Glomerular visceral epithelial cell (primary cell): ENCODE measurements at regions not wholly inside any gene's neighbourhood (a gene's known extent, or its start where the extent isn't known, plus 50 kb on each side); places are given as distances from the start of the nearest gene placed in this dataset.
"Not testable (repeated sequence)": the region's sequence is repeated elsewhere in the genome, so short reads cannot be mapped to it uniquely, and the experiment has no call there.

ENCODE experiments used
- DNase-seq: peaks from one replicate; pipeline ENCODE4 v3.0.0-alpha.2; 2016; ENCODE audit errors: extremely low spot score

GRCh38 chr9:82789155-82789824 is 273.7 kb downstream of the RASEF start:
- DNase-seq: no peak

DNA sequence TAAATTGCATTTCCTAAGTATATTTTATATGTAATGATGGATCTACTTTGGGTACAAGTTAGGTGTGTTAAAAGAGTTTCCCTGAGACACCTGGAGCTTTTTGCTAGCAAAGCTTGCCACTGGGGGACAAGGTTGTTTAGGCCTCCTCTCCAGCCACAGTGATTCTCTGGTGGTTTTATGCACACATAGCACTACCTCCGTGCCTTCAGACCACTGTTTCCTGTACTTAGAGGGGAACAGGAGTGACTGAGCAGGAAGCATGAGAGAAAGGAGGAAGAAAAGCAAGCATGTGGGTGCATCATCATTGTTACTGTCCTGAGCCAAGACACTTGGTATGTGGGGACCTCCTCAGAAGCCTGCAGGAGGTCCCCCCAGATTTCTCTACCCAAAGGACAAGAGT is 272.1 kb downstream of the RASEF start:
- DNase-seq: no peak

GRCh38 chr9:82791692-82792091 is 271.2 kb downstream of the RASEF start:
- no peak for DNase-seq

- peak; percentile 9 for DNase-seq
Observed at GRCh38 chr9:82797534-82797933, 265.4 kb downstream of the RASEF start.

GRCh38 chr9:82799286-82799685 is 263.7 kb downstream of the RASEF start:
- no peak for DNase-seq

DNA sequence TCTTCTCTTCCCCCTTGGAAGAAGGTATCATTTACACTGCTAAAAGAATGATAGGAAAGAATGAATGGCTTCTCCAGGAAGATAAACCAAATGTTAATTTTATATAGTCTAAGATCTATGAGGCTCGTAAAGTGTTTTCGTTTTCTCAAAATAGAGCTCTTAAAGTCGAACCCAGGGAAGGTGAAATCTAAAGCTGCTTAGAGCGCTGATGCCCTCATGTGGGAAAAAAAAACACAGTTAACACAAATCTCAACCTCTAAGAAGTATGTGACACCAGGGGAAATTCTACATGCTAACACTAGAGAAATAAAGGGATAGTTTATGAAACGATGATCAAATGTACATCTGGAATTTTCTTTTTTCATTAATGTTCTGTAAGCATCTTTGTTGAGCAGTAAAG is 257.9 kb downstream of the RASEF start:
- DNase-seq: no peak

DNA sequence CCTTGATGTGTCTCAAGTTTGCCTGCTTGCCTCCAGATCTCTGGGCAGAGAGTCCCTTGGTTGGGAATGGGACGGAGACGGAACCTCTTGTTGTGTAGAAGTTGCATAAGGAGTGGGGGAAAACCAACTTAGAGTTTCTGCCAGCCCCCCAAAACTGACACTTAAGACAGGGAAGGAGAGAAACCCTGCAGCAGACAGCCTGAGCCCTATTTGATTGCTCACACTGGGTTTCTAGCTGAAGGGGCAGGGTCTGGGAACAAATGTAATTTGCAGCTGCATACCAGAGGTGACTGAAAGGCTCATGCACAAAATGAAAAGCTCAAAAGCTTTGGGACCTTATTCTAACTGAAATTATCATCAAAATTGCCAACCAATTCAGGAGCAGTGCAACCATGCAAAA is 254.5 kb downstream of the RASEF start:
- no peak for DNase-seq

- DNase-seq: peak; percentile 50
Observed at GRCh38 chr9:82810915-82811314, 252.0 kb downstream of the RASEF start.

DNA sequence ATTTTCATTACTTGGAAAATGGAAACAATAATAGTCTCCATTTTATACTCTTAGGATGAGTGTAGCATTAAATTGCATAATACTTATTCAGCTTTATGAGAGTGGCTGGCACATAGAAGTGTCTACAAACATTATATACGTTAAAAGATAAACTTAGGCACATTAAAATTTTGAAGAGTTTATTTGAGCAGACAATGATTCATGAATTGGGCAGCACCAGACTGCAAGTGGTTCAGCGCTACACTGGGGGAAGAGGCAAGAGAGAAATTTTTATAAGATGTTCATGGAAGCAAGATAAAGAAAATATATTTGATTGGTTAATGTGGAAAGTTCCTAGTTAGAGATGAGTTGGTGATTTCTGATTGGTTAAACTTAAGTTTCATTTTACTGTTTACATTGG is 243.7 kb downstream of the RASEF start:
- no peak for DNase-seq

GRCh38 chr9:82820186-82820585 is 242.8 kb downstream of the RASEF start:
- DNase-seq: no peak

GRCh38 chr9:82829818-82830217 is 233.1 kb downstream of the RASEF start:
- no peak for DNase-seq

GRCh38 chr9:82865524-82865923 is 197.4 kb downstream of the RASEF start:
- DNase-seq: no peak

GRCh38 chr9:82880336-82881050 is 182.4 kb downstream of the RASEF start:
- no peak for DNase-seq

GRCh38 chr9:82882138-82882537 is 180.8 kb downstream of the RASEF start:
- peak; percentile 6 for DNase-seq

DNA sequence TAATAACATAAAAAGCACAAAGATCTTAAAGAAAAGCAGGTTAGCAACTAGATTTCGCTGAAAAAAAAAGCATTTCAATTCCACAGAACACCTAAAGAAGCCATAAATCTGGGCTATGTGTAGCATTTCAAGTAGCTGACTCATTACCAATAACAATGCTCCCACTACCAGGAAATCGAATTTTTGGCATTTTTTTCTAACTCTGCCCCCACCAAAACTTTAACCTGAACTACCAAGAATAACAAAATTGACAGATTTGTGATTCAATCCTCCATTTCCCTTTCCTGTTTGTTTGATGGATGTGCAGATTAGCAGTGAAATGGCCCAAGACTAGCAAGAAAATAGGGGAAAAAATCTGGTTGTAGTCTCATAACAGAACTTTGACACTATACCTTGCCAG is 180.2 kb downstream of the RASEF start:
- DNase-seq: peak; percentile 7

DNA sequence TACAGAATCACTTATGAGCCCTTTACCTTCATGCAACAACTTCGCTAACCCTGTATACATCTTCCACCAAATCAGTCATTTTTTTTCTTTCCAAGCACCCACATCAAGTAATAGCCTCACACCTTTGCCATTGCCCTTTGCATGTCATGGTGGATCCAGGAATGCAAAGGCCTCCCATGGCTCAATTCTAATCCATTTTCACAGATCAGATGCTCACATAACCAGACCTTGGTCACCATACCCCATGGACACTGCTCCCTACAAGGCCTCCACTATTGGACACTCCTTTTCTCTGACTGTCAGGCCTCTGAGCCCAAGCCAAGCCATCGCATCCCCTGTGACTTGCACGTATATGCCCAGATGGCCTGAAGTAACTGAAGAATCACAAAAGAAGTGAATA is 179.5 kb downstream of the RASEF start:
- DNase-seq: no peak

DNA sequence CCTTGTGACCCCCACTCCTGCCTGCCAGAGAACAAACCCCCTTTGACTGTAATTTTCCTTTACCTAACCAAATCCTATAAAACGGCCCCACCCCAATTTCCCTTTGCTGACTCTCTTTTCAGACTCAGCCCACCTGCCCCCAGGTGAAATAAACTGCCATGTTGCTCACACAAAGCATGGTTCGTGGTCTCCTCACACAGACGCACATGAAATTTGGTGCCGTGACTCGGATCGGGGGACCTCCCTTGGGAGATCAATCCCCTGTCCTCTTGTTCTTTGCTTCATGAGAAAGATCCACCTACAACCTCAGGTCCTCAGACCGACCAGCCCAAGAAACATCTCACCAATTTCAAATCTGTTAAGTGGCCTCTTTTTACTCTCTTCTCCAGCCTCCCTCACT is 179.0 kb downstream of the RASEF start:
- not testable (repeated sequence) for DNase-seq

DNA sequence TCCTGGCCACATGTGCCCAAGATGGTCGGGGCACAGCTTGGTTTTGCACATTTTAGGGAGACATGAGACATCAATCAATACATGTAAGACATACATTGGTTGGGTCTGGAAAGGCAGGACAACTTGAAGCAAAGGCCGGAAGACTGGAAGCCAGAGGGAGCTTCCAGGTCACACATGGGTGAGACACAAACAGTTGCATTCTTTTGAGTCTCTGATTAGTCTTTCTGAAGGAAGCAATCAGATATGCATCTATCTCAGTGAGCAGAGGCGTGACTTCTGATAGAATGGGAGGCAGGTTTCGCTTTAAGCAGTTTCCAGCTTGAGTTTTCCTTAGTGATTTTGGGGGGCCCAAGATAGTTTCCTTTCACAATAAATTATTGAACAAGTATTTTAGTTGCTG is 172.5 kb downstream of the RASEF start:
- DNase-seq: no peak

- DNase-seq: no peak
Observed at GRCh38 chr9:82890865-82891264, 172.1 kb downstream of the RASEF start.

- DNase-seq: no peak
Observed at GRCh38 chr9:82891321-82891720, 171.6 kb downstream of the RASEF start.

DNA sequence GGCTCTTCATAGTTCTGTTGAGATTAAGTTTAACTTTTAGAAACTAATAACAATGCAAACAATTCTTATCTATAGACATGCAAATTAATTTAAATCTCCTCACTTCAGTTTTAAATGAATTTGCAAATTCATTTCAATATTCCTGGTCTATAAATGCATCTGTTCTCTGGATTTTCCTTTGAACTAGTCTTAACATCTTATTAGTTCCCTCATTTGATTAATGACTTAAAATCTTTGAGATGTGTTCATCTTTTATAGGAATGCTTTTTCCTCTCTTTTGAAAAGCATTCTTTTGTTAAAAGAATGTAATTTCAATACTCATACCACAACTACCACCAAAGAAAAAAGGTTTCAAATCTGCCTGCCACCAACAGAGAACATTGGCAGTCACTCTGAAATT is 169.4 kb downstream of the RASEF start:
- no peak for DNase-seq

DNA sequence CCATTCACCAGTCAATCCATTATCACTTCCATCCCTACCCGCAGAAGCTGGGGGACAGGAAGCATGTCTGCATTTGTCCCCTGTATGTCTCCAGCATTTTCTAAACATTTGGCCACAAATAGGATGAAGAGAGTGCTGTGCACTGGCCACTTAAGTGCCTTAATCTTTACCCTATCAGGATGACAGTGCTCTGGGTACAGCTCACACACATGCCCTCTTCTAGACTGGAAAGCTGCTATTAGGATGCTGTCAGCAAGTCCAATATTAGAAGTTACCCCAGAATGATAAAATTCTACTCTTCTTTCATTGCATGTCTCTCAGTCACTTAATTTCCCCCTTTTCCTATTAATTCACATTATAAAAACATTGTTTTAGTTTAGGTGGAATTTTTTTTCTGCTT is 168.4 kb downstream of the RASEF start:
- DNase-seq: no peak

- DNase-seq: no peak
Observed at GRCh38 chr9:82894961-82895821, 167.8 kb downstream of the RASEF start.
